GM23338 (cell line): ENCODE measurements at regions not wholly inside any gene's neighbourhood (a gene's known extent, or its start where the extent isn't known, plus 50 kb on each side); places are given as distances from the start of the nearest gene placed in this dataset.

Experiments
- ATAC-seq: fragments of 200-7000 bp; cut with Tn5 transposase; 3 replicates; pipeline ENCODE4 v1.9.1; 2020
- DNase-seq: peaks from one replicate; pipeline ENCODE4 v3.0.0-alpha.2; 2015; ENCODE audit warnings: low spot score
- H2AFZ ChIP-seq: fragments of 200-600 bp; sonication (generic); 2 replicates; pipeline ENCODE4 v1.8.0; 2016; ENCODE audit warnings: antibody characterized with exemption, mild to moderate bottlenecking, moderate library complexity
- H3F3A ChIP-seq: fragments of 200-600 bp; sonication (generic); replicated peaks from 2 replicates; pipeline ENCODE4 v1.8.0; 2017; ENCODE audit warnings: antibody characterized with exemption, mixed run types, low read depth
- H3K27ac ChIP-seq: fragments of 200-600 bp; sonication (generic); 2 replicates; pipeline ENCODE4 v1.6.1; 2016; ENCODE audit warnings: low read depth
- H3K27me3 ChIP-seq: fragments of 200-600 bp; sonication (generic); 2 replicates; pipeline ENCODE4 v1.8.0; 2016; ENCODE audit warnings: mild to moderate bottlenecking, mixed run types, moderate library complexity; ENCODE audit not compliant: insufficient read depth
- H3K36me3 ChIP-seq: fragments of 200-600 bp; sonication (generic); 2 replicates; pipeline ENCODE4 v1.8.0; 2016; ENCODE audit warnings: mild to moderate bottlenecking; ENCODE audit not compliant: insufficient read depth
- H3K4me1 ChIP-seq: fragments of 200-600 bp; sonication (generic); 2 replicates; pipeline ENCODE4 v1.8.0; 2016; ENCODE audit warnings: mild to moderate bottlenecking, moderate library complexity; ENCODE audit not compliant: insufficient read depth
- H3K4me2 ChIP-seq: fragments of 200-600 bp; sonication (generic); 2 replicates; pipeline ENCODE4 v1.7.1; 2017; ENCODE audit warnings: mixed run types
- H3K4me3 ChIP-seq: fragments of 200-600 bp; sonication (generic); 2 replicates; pipeline ENCODE4 v1.6.1; 2016; ENCODE audit warnings: mixed run types
- H3K79me2 ChIP-seq: fragments of 200-600 bp; sonication (generic); replicated peaks from 2 replicates; pipeline ENCODE4 v1.8.0; 2017; ENCODE audit warnings: mild to moderate bottlenecking; ENCODE audit not compliant: insufficient read depth
- H3K9me2 ChIP-seq: fragments of 200-600 bp; sonication (generic); 2 replicates; pipeline ENCODE4 v1.8.0; 2017; ENCODE audit not compliant: insufficient read depth
- H4K20me1 ChIP-seq: fragments of 200-600 bp; sonication (generic); replicated peaks from 2 replicates; pipeline ENCODE4 v1.8.0; 2017; ENCODE audit warnings: mild to moderate bottlenecking; ENCODE audit not compliant: insufficient read depth
- H3K27ac Mint-ChIP-seq: 2 replicates; pipeline ENCODE4 v1.8.0; 2020; ENCODE audit warnings: inconsistent platforms, mild to moderate bottlenecking, moderate library complexity, mixed read lengths
- H3K27me3 Mint-ChIP-seq: 3 replicates; pipeline ENCODE4 v1.8.0; 2022; ENCODE audit warnings: low read depth, mild to moderate bottlenecking, moderate library complexity, mixed read lengths, inconsistent platforms; ENCODE audit not compliant: insufficient read depth, poor library complexity
- H3K36me3 Mint-ChIP-seq: 3 replicates; pipeline ENCODE4 v1.8.0; 2021; ENCODE audit warnings: low read depth, mild to moderate bottlenecking, inconsistent platforms, moderate library complexity, mixed read lengths
- H3K4me1 Mint-ChIP-seq: 3 replicates; pipeline ENCODE4 v1.8.0; 2020; ENCODE audit warnings: mild to moderate bottlenecking, inconsistent platforms, mixed read lengths
- H3K4me3 Mint-ChIP-seq: 3 replicates; pipeline ENCODE4 v1.8.0; 2021; ENCODE audit warnings: moderate library complexity, mild to moderate bottlenecking, inconsistent platforms, mixed read lengths
- H3K9me3 Mint-ChIP-seq: 3 replicates; pipeline ENCODE4 v1.8.0; 2020; ENCODE audit warnings: moderate library complexity, mild to moderate bottlenecking, inconsistent platforms, mixed read lengths
- CREB1 ChIP-seq: fragments of 250-450 bp; sonication (Bioruptor Pico); IDR thresholded peaks from 2 replicates; pipeline ENCODE4 v1.5.0; 2020; ENCODE audit warnings: low read depth, mild to moderate bottlenecking, moderate library complexity
- CTCF ChIP-seq, 2 experiments: fragments of 200-600 bp in 1 of 2; sonication (generic) in 1 of 2; conservative IDR thresholded peaks; 2 replicates each; pipeline versions ENCODE4 v1.5.1 to v1.6.1; 2016 to 2017; ENCODE audit warnings: antibody characterized with exemption in 2 of 2, low read depth in 2 of 2, mild to moderate bottlenecking in 2 of 2, moderate library complexity in 1 of 2
- EZH2 ChIP-seq: fragments of 200-600 bp; sonication (generic); IDR thresholded peaks from one replicate; pipeline ENCODE4 v1.8.0; 2017; ENCODE audit warnings: antibody characterized with exemption, mild to moderate bottlenecking, low read depth; ENCODE audit not compliant: unreplicated experiment
- JUNB ChIP-seq: IDR thresholded peaks from one replicate; pipeline ENCODE4 v1.6.1; 2016; ENCODE audit warnings: antibody characterized with exemption; ENCODE audit not compliant: unreplicated experiment
- NANOG ChIP-seq: IDR thresholded peaks from 2 replicates; pipeline ENCODE4 v1.6.1; 2016; ENCODE audit warnings: antibody characterized with exemption, borderline replicate concordance
- POLR2AphosphoS5 ChIP-seq: IDR thresholded peaks from 2 replicates; pipeline ENCODE4 v1.6.1; 2016; ENCODE audit warnings: antibody characterized with exemption, low read depth
- STAT1 ChIP-seq: IDR thresholded peaks from one replicate; pipeline ENCODE4 v1.6.1; 2016; ENCODE audit warnings: antibody characterized with exemption; ENCODE audit not compliant: unreplicated experiment
- ZNF114 ChIP-seq: fragments of 250-450 bp; sonication (Bioruptor Pico); IDR thresholded peaks from 2 replicates; pipeline ENCODE4 v1.5.0; 2020; ENCODE audit warnings: mild to moderate bottlenecking, moderate library complexity
- ZNF331 ChIP-seq: fragments of 250-450 bp; sonication (Bioruptor Pico); IDR thresholded peaks from 2 replicates; pipeline ENCODE4 v1.5.0; 2020; ENCODE audit warnings: low read depth, mild to moderate bottlenecking, moderate library complexity
- TF ChIP-seq, protein P1 (sequence below): fragments of 250-450 bp; sonication (Bioruptor Pico); IDR thresholded peaks from 2 replicates; pipeline ENCODE4 v1.5.0; 2020; ENCODE audit warnings: mild to moderate bottlenecking, moderate library complexity

DNA sequence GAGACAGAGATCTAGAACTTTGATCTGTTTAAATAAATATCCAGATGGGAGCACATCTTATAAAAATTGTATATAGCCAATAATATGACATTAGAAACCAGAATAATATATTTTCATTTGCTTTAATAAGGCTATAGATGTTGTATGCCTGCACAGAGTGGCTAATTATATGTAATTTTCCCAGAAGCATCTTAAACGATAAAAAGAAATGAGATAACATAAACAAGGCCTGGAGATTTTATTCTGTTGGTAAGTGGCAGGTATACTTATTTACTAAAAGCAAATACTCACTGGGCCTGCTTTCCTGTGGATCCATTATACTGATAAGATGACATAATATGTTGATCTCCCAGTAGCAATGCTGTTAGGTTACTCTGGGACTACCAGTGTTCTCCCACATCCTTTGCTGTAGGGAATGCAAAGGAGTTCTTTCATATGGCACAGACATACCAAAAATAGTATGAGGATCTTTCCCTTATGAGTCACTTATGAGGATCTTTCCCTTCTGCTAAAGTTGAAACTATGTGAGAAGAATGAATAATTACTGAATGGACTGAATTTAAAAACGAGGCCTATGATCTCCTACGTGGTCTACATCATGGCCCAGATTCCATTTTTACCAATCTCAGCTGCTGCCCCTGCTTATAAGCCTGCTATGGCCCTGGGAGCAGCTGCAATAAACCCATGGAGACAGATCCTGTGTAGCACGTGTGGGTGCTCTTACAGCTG is 112.1 kb downstream of the NUDT12 start:
- Mint-ChIP-seq H3K4me3 (no peak overlapping the region), H3K27ac (no peak overlapping the region), H3K4me1 (peaks cover 17% of the 10 kb centered on the region; the same call in 2 of the 3 replicates), H3K9me3 (no peaks in the 10 kb centered on the region), H3K27me3 (no peaks in the 10 kb centered on the region), H3K36me3 (no peaks in the 10 kb centered on the region)
- Histone ChIP-seq H3K36me3 (no peaks in the 10 kb centered on the region), H3K27me3 (no peaks in the 10 kb centered on the region), H4K20me1 (no peaks in the 10 kb centered on the region), H3F3A (no peaks in the 10 kb centered on the region), H3K4me1 (peaks cover 11% of the 10 kb centered on the region; the same call in 1 of the 2 replicates), H3K4me3 (no peak overlapping the region), H2AFZ (peak overlapping the region; percentile 69; the same call in 1 of the 2 replicates), H3K4me2 (no peak overlapping the region), H3K27ac (no peak overlapping the region), H3K79me2 (no peaks in the 10 kb centered on the region), H3K9me2 (peaks cover 4% of the 10 kb centered on the region; the same call in 1 of the 2 replicates)
- ATAC-seq: no peak
- TF ChIP-seq, protein P1, sequence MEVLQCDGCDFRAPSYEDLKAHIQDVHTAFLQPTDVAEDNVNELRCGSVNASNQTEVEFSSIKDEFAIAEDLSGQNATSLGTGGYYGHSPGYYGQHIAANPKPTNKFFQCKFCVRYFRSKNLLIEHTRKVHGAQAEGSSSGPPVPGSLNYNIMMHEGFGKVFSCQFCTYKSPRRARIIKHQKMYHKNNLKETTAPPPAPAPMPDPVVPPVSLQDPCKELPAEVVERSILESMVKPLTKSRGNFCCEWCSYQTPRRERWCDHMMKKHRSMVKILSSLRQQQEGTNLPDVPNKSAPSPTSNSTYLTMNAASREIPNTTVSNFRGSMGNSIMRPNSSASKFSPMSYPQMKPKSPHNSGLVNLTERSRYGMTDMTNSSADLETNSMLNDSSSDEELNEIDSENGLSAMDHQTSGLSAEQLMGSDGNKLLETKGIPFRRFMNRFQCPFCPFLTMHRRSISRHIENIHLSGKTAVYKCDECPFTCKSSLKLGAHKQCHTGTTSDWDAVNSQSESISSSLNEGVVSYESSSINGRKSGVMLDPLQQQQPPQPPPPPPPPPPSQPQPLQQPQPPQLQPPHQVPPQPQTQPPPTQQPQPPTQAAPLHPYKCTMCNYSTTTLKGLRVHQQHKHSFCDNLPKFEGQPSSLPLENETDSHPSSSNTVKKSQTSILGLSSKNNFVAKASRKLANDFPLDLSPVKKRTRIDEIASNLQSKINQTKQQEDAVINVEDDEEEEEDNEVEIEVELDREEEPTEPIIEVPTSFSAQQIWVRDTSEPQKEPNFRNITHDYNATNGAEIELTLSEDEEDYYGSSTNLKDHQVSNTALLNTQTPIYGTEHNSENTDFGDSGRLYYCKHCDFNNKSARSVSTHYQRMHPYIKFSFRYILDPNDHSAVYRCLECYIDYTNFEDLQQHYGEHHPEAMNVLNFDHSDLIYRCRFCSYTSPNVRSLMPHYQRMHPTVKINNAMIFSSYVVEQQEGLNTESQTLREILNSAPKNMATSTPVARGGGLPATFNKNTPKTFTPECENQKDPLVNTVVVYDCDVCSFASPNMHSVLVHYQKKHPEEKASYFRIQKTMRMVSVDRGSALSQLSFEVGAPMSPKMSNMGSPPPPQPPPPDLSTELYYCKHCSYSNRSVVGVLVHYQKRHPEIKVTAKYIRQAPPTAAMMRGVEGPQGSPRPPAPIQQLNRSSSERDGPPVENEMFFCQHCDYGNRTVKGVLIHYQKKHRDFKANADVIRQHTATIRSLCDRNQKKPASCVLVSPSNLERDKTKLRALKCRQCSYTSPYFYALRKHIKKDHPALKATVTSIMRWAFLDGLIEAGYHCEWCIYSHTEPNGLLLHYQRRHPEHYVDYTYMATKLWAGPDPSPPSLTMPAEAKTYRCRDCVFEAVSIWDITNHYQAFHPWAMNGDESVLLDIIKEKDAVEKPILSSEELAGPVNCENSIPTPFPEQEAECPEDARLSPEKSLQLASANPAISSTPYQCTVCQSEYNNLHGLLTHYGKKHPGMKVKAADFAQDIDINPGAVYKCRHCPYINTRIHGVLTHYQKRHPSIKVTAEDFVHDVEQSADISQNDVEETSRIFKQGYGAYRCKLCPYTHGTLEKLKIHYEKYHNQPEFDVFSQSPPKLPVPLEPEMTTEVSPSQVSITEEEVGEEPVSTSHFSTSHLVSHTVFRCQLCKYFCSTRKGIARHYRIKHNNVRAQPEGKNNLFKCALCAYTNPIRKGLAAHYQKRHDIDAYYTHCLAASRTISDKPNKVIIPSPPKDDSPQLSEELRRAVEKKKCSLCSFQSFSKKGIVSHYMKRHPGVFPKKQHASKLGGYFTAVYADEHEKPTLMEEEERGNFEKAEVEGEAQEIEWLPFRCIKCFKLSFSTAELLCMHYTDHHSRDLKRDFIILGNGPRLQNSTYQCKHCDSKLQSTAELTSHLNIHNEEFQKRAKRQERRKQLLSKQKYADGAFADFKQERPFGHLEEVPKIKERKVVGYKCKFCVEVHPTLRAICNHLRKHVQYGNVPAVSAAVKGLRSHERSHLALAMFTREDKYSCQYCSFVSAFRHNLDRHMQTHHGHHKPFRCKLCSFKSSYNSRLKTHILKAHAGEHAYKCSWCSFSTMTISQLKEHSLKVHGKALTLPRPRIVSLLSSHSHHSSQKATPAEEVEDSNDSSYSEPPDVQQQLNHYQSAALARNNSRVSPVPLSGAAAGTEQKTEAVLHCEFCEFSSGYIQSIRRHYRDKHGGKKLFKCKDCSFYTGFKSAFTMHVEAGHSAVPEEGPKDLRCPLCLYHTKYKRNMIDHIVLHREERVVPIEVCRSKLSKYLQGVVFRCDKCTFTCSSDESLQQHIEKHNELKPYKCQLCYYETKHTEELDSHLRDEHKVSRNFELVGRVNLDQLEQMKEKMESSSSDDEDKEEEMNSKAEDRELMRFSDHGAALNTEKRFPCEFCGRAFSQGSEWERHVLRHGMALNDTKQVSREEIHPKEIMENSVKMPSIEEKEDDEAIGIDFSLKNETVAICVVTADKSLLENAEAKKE (CRISPR knock-in tag): no peak
- TF ChIP-seq STAT1 (no peak), ZNF331 (CRISPR knock-in tag) (no peak), CREB1 (CRISPR knock-in tag) (no peak), ZNF114 (CRISPR knock-in tag) (no peak), POLR2AphosphoS5 (no peak), JUNB (no peak), EZH2 (no peak), NANOG (no peak), CTCF (conservative IDR thresholded peaks at IDR 0.05; ENCODE audit: low read depth in 2 of 2) (no peak)
- no peak for DNase-seq
